Testis (tissue), 2 donors: ENCODE measurements at regions not wholly inside any gene's neighbourhood (a gene's known extent, or its start where the extent isn't known, plus 50 kb on each side); places are given as distances from the start of the nearest gene placed in this dataset.

Experiments
- POLR2A ChIP-seq: fragments of 450-650 bp; IDR thresholded peaks from one replicate; pipeline ENCODE4 v1.6.1; 2017; ENCODE audit warnings: antibody characterized with exemption, mild to moderate bottlenecking, moderate library complexity
- TF ChIP-seq, protein P1 (sequence below), 3 experiments: fragments of 450-650 bp in 2 of 3; fragments of 200-600 bp in 1 of 3; sonication (generic) in 1 of 3; IDR thresholded peaks; one replicate each; pipeline ENCODE4 v1.5.1; 2016 to 2019; ENCODE audit warnings: antibody characterized with exemption in 3 of 3, mild to moderate bottlenecking in 2 of 3, moderate library complexity in 1 of 3

DNA sequence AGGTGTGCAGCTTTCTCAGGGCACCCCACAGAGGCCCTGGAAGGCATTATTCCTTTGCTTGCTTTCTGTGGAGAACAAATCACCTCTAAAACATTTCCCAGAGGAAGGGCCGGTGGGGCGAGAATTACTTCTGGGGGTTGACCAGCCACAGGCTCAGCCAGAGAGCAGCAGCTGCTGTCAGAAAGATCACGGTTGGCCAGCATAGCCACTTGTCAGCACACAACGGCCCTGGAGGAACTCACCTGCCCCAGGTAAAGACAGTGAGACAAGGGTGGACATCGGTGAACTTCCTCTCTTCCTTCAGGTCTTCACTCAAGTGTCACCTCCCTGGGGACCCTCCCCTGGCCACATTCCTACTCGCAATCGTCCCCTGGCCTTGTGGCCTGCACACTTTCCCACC lies 69.5 kb upstream of the CLDN14 start:
- TF ChIP-seq POLR2A: no peak
- TF ChIP-seq, protein P1, sequence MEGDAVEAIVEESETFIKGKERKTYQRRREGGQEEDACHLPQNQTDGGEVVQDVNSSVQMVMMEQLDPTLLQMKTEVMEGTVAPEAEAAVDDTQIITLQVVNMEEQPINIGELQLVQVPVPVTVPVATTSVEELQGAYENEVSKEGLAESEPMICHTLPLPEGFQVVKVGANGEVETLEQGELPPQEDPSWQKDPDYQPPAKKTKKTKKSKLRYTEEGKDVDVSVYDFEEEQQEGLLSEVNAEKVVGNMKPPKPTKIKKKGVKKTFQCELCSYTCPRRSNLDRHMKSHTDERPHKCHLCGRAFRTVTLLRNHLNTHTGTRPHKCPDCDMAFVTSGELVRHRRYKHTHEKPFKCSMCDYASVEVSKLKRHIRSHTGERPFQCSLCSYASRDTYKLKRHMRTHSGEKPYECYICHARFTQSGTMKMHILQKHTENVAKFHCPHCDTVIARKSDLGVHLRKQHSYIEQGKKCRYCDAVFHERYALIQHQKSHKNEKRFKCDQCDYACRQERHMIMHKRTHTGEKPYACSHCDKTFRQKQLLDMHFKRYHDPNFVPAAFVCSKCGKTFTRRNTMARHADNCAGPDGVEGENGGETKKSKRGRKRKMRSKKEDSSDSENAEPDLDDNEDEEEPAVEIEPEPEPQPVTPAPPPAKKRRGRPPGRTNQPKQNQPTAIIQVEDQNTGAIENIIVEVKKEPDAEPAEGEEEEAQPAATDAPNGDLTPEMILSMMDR (IDR thresholded peaks at IDR 0.05): no peak
